ENCODE measurements at regions not wholly inside any gene's neighbourhood (a gene's known extent, or its start where the extent isn't known, plus 50 kb on each side); places are given as distances from the start of the nearest gene placed in this dataset.

- TF ChIP-seq TFE3 (CRISPR knock-in tag; IDR thresholded peaks at IDR 0.05) = no peak
- TF ChIP-seq FOXK2 (conservative IDR thresholded peaks at IDR 0.05 in 1 of 2, IDR thresholded peaks at IDR 0.05 in 1 of 2; ENCODE audit: low read depth in 2 of 2) = no peak
- TF ChIP-seq CBX1 (IDR thresholded peaks at IDR 0.05; ENCODE audit: low read depth) = no peak
- no peak for TF ChIP-seq PURB (CRISPR knock-in tag; IDR thresholded peaks at IDR 0.05; ENCODE audit: low read depth)
- TF ChIP-seq POLR3G (IDR thresholded peaks at IDR 0.05; ENCODE audit: extremely low read depth, insufficient read length, insufficient replicate concordance) = no peak
- TF ChIP-seq DDX20 (tag; IDR thresholded peaks at IDR 0.05; ENCODE audit: low read depth) = no peak
- no peak for TF ChIP-seq SOX6 (IDR thresholded peaks at IDR 0.05)
- no peak for TF ChIP-seq POLR2AphosphoS5 (IDR thresholded peaks at IDR 0.05; ENCODE audit: control insufficient read depth, insufficient read depth, low read depth, low read length)
- Histone ChIP-seq H3K36me3 (ENCODE audit: control insufficient read depth, insufficient read depth, low read length) (no peaks in the 10 kb centered on the region), H3K9ac (ENCODE audit: insufficient read depth in 1 of 2, low read depth in 2 of 2, low read length in 2 of 2) (no peak overlapping the region), H2AFZ (ENCODE audit: low read depth, low read length) (no peak overlapping the region), H3K4me2 (ENCODE audit: insufficient read depth, low read length) (no peak overlapping the region), H3K27ac (ENCODE audit: extremely low read depth, low read depth, low read length) (no peak overlapping the region), H3K9me3 (replicated peaks; ENCODE audit: control insufficient read depth, insufficient read depth, low read depth, low read length) (no peaks in the 10 kb centered on the region), H3K27me3 (ENCODE audit: control insufficient read depth in 2 of 2, insufficient read depth in 2 of 2, low read length in 2 of 2) (no peaks in the 10 kb centered on the region), H4K20me1 (replicated peaks; ENCODE audit: control insufficient read depth, insufficient read depth, low read length) (no peaks in the 10 kb centered on the region), H3K4me1 (replicated peaks in 1 of 2; ENCODE audit: control insufficient read depth in 2 of 2, insufficient read depth in 2 of 2, low read length in 2 of 2) (no peaks in the 10 kb centered on the region), H3K4me3 (no peak overlapping the region), H3K9me1 (ENCODE audit: control insufficient read depth, insufficient read depth, low read length) (no peaks in the 10 kb centered on the region), H3K79me2 (ENCODE audit: control insufficient read depth, insufficient read depth, low read length) (no peaks in the 10 kb centered on the region)
- ChIA-PET POLR2A (no interaction called here), CTCF (ENCODE audit: low intra/inter-chr PET ratio) (no interaction called here)
- no TSS peak for BruUV-seq (replicated peaks)
- DNase-seq (ENCODE audit: extremely low read depth in 1 of 4, low spot score in 3 of 4) (no peak), FAIRE-seq (no peak), ATAC-seq (no peak)
- intact Hi-C loops (cut with micrococcal nuclease) = no loop called here
- 0% methylated on average over 14 of the region's 15 CpGs for WGBS (ENCODE audit: insufficient coverage, low coverage, missing lambda C conversion rate)
- in situ Hi-C loops (cut with MboI) = no loop called here
Observed at GRCh38 chr15:25185156-25185710, 230.4 kb downstream of the SNRPN start.
